ENCODE measurements at regions not wholly inside any gene's neighbourhood (a gene's known extent, or its start where the extent isn't known, plus 50 kb on each side); places are given as distances from the start of the nearest gene placed in this dataset.

DNA sequence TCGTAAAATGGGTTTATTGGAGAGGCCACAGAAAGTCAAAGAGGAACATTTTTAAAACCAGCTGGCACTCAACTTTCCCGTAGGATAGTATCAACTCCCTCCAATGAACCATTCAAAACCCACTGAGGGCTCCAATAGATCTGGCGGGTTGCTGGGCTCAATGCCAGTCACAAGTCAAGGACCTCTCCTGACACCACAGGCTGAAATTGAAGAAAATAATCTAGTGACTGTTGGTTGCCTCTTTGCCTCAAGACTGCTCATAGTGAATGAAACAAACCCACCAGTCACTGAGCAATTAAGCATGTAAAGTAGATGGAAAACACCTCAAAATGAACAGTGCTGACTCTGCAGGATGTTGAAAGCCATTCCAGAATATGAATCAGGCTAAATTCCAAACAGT, 500.6 kb upstream of the AGTR1 start:
- DNase-seq (ENCODE audit: low read depth): no peak
- H3K4me3 ChIP-seq (ENCODE audit: low read depth, low read length): no peak overlapping the region
- TF ChIP-seq, protein P1, sequence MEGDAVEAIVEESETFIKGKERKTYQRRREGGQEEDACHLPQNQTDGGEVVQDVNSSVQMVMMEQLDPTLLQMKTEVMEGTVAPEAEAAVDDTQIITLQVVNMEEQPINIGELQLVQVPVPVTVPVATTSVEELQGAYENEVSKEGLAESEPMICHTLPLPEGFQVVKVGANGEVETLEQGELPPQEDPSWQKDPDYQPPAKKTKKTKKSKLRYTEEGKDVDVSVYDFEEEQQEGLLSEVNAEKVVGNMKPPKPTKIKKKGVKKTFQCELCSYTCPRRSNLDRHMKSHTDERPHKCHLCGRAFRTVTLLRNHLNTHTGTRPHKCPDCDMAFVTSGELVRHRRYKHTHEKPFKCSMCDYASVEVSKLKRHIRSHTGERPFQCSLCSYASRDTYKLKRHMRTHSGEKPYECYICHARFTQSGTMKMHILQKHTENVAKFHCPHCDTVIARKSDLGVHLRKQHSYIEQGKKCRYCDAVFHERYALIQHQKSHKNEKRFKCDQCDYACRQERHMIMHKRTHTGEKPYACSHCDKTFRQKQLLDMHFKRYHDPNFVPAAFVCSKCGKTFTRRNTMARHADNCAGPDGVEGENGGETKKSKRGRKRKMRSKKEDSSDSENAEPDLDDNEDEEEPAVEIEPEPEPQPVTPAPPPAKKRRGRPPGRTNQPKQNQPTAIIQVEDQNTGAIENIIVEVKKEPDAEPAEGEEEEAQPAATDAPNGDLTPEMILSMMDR (IDR thresholded peaks at IDR 0.05; ENCODE audit: insufficient read depth, low read length): no peak

DNA sequence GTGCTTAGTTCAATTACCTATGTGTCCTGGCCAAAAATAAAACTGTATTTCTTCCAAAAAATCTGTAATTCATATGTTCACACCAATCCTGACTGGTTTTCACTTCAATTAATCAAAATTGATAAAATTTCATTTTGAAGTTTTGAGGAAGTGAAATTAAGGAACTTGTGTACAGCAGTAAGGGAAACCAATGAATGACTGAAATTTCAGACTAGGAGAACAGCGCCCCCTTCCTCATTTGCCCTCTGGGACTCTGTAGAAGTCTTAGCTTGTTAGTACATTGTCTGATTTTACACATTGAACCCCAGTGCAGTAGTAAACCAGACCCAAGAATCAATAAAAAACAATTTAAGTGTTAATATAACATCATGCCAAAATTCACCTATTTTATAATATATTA, 495.3 kb upstream of the AGTR1 start:
- DNase-seq (ENCODE audit: low read depth): no peak
- TF ChIP-seq, protein P1 (IDR thresholded peaks at IDR 0.05; ENCODE audit: insufficient read depth, low read length): no peak
- H3K4me3 ChIP-seq (ENCODE audit: low read depth, low read length): no peak overlapping the region

DNA sequence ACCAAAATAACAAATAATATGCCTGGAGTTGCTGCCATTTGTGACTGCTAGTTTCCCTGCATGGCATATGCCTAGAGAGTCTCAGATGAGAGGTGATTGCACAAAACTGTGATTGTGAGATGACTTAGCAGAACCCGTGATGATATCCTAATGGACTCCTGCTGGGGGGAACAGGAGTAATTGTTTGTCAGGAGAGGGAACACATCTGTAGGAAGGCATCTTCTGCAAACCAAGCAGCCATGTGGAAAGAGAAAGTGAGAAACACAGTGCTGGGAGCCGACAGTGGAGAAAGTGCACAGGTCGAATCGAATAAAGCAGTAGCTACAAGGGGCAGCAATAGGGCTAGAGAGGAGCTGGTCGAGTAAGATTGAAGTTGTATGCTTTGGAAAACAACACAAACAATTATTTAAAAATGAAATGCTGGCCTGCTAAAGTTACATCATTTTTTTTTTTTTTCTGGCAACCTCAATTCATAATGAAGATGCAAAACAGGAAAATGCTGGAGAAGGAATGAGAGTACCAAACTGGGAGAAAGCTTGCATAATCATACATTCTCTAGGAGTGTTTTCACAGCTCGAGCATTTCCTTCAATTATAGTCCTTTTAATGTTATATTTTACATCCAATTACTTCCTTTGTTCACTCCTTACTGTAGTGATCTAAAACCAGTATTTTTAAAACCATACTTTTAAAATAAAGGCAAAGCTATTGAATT, 494.2 kb upstream of the AGTR1 start:
- DNase-seq (ENCODE audit: low read depth): peak; percentile 42
- no peak overlapping the region for H3K4me3 ChIP-seq (ENCODE audit: low read depth, low read length)
- TF ChIP-seq, protein P1 (IDR thresholded peaks at IDR 0.05; ENCODE audit: insufficient read depth, low read length): no peak

DNA sequence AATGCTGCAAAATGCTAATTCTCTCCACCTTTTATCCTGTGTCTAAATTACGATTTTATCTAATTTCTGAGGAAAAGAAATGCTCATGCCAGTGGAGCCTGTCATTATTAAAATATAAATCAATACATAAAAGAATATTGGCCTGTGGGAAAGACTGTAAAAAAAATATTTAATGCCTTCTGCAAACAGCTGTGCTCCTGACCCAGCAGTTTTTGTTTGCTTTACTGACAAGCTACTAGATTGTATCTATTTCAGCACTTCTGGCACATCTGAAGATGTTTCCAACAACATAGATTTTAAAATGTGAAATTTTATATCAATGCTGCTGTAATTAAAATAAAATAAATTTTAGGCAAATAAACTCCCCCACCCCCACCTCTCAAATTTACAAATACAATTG, 493.6 kb upstream of the AGTR1 start:
- no peak for DNase-seq (ENCODE audit: low read depth)
- H3K4me3 ChIP-seq (ENCODE audit: low read depth, low read length): no peak overlapping the region
- TF ChIP-seq, protein P1 (IDR thresholded peaks at IDR 0.05; ENCODE audit: insufficient read depth, low read length): no peak

GRCh38 chr3:148205977-148206376, 491.7 kb upstream of the AGTR1 start:
- TF ChIP-seq, protein P1 (IDR thresholded peaks at IDR 0.05; ENCODE audit: insufficient read depth, low read length): no peak
- H3K4me3 ChIP-seq (ENCODE audit: low read depth, low read length): no peak overlapping the region
- peak; percentile 4 for DNase-seq (ENCODE audit: low read depth)

- TF ChIP-seq, protein P1 (IDR thresholded peaks at IDR 0.05; ENCODE audit: insufficient read depth, low read length): no peak
- peak; percentile 7 for DNase-seq (ENCODE audit: low read depth)
Observed at GRCh38 chr3:148206446-148206845, 491.3 kb upstream of the AGTR1 start.

GRCh38 chr3:148208975-148209374, 488.7 kb upstream of the AGTR1 start:
- H3K4me3 ChIP-seq (ENCODE audit: low read depth, low read length): no peak overlapping the region
- no peak for DNase-seq (ENCODE audit: low read depth)
- TF ChIP-seq, protein P1 (IDR thresholded peaks at IDR 0.05; ENCODE audit: insufficient read depth, low read length): no peak

More at GRCh38 chr3:148206446-148206845, 491.3 kb upstream of the AGTR1 start:
- no peak overlapping the region for H3K4me3 ChIP-seq (ENCODE audit: low read depth, low read length)

Data from fibroblast of the aortic adventitia (primary cell).